SK-MEL-5 (cell line): ENCODE measurements at regions not wholly inside any gene's neighbourhood (a gene's known extent, or its start where the extent isn't known, plus 50 kb on each side); places are given as distances from the start of the nearest gene placed in this dataset.
A peak's percentile ranks its signal among the peaks of the same experiment; 100 is the strongest.
"Not testable (repeated sequence)": the region's sequence is repeated elsewhere in the genome, so short reads cannot be mapped to it uniquely, and the experiment has no call there.

ENCODE experiments used
- DNase-seq: peaks from one replicate; pipeline ENCODE4 v3.0.0-alpha.2; 2016; ENCODE audit warnings: low read depth, low spot score
- in situ Hi-C: cut with HindIII; loops from 2 replicates; pipeline ENCODE4 v1.10.0; 2016; ENCODE audit warnings: low sequenced_read_pairs, high pct_unique_total_duplicates, low pct_unique_long_range_greater_than_20kb

- DNase-seq = no peak
- in situ Hi-C loops = no loop called here
These were observed 168.9 kb upstream of the STMND1 start for GRCh38 chr6:16932920-16933319.

- in situ Hi-C loops, DNase-seq: not testable (repeated sequence)
These were observed 169.8 kb upstream of the ATXN1 start for GRCh38 chr6:16931079-16931478.

GRCh38 chr6:16930432-16930831 is 169.2 kb upstream of the ATXN1 start:
- in situ Hi-C loops = no loop called here
- DNase-seq = no peak

GRCh38 chr6:16929809-16930208 is 168.5 kb upstream of the ATXN1 start:
- in situ Hi-C loops = no loop called here
- no peak for DNase-seq

- in situ Hi-C loops = no loop called here
- DNase-seq = no peak
These were observed 167.1 kb upstream of the ATXN1 start for GRCh38 chr6:16928387-16928786.

- no peak for DNase-seq
- in situ Hi-C loops = no loop called here
These were observed 165.9 kb upstream of the ATXN1 start for GRCh38 chr6:16927205-16927604.

GRCh38 chr6:16925461-16925860 is 164.2 kb upstream of the ATXN1 start:
- in situ Hi-C loops = no loop called here

GRCh38 chr6:16922282-16922681 is 161.0 kb upstream of the ATXN1 start:
- DNase-seq = no peak
- in situ Hi-C loops = no loop called here

More at GRCh38 chr6:16925461-16925860, 164.2 kb upstream of the ATXN1 start:
- DNase-seq = peak; percentile 38

GRCh38 chr6:16921399-16922110 is 160.3 kb upstream of the ATXN1 start:
- in situ Hi-C loops = no loop called here
- DNase-seq = peak; percentile 52

- DNase-seq = peak; percentile 37
- in situ Hi-C loops = no loop called here
These were observed 157.3 kb upstream of the ATXN1 start for GRCh38 chr6:16918586-16918985.

GRCh38 chr6:16914184-16914583 is 152.9 kb upstream of the ATXN1 start:
- DNase-seq = no peak
- in situ Hi-C loops = no loop called here

GRCh38 chr6:16912756-16913155 is 151.5 kb upstream of the ATXN1 start:
- in situ Hi-C loops = no loop called here

GRCh38 chr6:16911088-16911487 is 149.8 kb upstream of the ATXN1 start:
- DNase-seq = no peak
- in situ Hi-C loops = no loop called here

More at GRCh38 chr6:16912756-16913155, 151.5 kb upstream of the ATXN1 start:
- no peak for DNase-seq

GRCh38 chr6:16909658-16910360 is 148.5 kb upstream of the ATXN1 start:
- in situ Hi-C loops = no loop called here
- DNase-seq = peak; percentile 67

- no peak for DNase-seq
- in situ Hi-C loops = no loop called here
These were observed 146.7 kb upstream of the ATXN1 start for GRCh38 chr6:16907991-16908390.

GRCh38 chr6:16904957-16905356 is 143.7 kb upstream of the ATXN1 start:
- DNase-seq = no peak
- in situ Hi-C loops = no loop called here

- in situ Hi-C loops = no loop called here
- DNase-seq = peak; percentile 92
These were observed 142.2 kb upstream of the ATXN1 start for GRCh38 chr6:16903470-16903869.

- in situ Hi-C loops = no loop called here
- no peak for DNase-seq
These were observed 141.2 kb upstream of the ATXN1 start for GRCh38 chr6:16902502-16902901.

GRCh38 chr6:16901782-16902181 is 140.5 kb upstream of the ATXN1 start:
- DNase-seq = peak; percentile 41
- in situ Hi-C loops = no loop called here
